ENCODE measurements at regions not wholly inside any gene's neighbourhood (a gene's known extent, or its start where the extent isn't known, plus 50 kb on each side); places are given as distances from the start of the nearest gene placed in this dataset.

DNA sequence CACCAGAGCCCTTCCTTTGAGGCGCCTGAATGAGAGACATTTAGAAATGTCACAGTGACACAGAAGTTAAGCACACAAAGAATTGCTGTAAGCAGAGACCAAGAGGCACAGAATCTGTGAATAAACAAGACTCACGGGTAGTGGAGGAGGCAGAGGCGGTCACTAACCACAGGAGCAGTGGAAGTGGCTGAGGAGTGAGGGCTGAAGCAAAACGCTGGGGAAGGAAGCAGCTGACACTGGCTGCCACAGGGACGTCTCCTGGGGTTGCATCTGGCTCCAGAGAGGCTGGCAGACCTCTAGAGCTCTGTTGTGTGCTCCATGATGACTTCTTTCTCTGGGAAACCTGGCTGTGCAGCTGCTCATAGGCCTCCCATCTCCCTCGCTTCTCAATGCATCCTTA, 65.0 kb upstream of the SLC2A12 start:
- no peak for DNase-seq

DNA sequence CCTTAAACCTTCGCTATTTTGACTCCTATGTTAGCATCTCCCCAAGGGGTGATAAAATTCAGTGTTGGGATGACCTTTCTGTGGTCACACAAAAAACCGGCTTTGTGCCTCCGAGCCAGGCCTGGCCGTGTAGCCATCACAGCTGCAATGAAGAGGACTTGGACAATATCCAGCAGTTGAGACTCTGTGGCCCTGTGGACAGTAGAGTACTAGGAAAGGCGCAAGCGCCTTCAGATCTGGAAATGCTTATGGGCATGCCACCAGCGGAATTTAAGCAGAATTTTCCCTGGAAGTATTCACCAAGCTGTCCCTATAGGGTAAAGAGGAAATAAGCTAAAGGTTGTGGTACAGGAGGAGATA, 63.3 kb upstream of the SLC2A12 start:
- no peak for DNase-seq

DNA sequence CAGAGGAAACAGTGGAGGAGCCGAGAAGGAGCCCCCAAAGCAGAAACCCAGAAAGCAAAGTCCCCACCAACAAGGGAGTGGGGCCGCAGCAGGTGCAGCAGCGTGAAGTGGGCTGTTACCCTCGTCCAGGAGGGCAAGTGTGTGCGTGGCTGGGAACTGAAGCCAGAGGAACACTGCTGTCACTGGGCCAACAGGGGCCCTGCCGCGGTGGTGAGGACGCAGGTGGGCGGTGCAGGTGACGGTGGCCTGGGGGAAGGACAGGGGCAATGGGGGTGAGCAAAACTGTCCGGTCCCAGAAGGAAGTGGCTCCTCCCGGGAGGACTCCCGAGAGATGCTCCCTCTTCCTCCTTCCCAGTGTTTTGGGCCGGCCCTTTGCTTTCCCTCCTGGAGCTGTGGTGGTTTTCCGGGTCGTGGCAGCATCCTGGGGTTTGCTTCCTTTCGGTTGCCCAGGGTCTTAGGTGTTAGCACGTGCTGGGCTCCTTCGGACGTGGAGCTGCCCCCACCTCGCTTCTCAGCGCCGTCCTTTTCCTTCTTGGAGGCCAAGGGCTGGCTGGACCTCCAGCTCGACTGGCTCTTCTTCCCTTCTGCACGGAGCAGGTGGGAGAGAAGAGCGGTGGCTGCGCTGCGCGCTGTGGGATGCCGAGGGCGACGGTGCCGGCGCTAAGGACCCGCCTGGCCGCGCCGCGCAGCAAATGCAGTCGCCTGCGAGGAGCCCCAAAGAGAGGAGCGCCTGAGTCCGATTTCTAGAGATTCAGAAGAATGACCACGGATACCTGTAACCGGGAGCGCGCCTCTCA, 62.7 kb upstream of the SLC2A12 start:
- no peak for DNase-seq

DNA sequence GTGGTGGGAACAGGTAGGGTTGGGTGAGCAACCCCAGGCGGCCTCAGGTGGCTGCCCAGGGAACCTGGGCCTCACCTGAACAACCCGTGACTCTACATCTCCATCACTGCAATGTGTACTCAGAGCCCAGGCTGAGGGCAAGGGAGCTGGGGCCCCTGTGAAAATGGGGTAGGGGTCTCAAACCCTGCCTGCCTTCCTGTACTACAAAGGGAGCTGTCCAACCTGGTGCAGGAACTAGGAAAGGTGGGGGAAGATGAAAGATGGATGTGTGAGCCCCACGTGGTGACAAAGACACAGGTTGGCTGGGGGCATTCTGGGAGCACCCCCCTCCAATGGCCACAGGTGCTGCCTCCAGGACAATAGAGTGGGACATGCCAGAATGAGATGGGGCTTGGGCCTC, 62.1 kb upstream of the SLC2A12 start:
- no peak for DNase-seq

DNA sequence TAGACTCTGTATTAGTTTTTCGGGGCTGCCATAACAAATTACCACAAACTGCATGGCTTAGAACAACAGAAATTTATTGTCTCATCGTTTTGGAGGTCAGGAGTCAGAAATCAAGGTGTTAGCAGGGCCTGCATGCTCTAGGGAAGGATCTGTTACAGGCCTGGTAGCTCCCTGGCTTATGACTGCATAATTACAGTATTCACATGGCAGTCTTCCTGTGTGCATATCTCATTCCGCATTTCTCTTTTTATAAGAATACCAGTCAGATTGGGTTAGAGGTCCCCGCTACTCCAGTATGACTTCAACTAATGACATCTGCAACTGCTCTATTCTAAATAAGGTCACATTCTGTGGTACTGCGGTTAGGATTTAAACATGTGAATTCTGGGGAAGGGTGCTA, 59.3 kb upstream of the SLC2A12 start:
- DNase-seq = no peak

DNA sequence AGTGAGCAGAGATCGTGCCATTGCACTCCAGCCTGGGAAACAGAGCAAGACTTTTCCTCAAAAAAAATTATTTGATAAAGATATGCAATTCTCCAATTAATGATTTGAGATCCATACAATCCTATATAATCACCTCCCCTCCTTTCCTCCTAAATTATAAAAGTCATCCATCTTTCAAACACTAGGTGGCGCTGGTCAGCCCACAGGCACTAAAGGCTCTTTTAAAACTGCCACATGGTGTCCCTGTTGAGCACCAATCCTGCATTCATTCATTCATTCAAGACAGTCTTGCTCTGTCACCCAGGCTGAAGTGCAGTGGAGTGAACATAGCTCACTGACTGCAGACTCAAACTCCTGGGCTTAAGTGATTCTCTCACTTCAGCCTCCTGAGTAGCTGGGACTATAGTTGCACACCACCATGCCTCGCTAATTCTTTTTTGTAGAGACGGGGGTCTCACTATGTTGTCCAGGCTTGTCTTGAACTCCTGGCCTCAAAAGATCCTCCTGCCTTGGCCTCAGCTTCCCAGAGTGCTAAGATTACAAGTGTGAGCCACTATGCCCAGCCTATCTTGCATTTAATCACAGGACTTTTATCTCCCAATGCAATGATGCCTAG, 58.7 kb upstream of the SLC2A12 start:
- DNase-seq = peak; percentile 33

DNA sequence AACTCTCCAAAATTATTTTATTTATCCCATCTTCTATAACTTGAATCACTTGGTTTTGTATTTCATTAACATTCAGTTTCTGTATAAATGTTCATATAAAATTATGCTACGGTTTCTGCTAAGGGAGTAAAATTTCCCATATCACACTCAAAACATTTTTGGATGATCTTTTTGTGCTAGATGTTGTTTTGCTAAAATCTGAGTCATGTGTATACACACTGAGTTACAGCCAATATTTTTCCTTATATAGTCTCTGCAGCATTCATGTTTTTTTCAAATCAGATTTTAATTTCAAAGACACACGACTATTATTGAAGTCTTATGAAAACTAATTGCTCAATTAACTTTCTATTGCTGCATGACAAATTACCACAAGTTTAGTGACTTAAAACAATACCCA, 54.3 kb upstream of the SLC2A12 start:
- DNase-seq = no peak

DNA sequence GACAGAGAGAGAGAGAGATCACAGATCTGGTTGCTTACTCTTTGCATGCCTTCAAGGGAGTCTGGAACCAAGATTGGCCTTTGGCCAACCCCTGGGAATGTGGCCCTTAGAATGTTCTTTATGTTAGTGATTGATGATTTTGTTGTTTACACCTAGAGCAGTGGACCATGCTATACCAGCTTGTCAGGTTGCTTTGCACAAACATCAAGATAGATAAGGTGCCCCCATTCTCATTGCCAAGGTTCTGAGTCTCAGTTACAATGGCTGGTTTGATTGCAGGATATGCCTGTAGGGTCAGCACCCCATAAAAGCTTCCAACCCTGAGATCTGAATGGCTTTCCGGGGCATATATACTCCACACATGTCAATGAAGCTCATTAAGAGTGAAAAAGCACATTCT, 53.5 kb upstream of the SLC2A12 start:
- DNase-seq = no peak

DNA sequence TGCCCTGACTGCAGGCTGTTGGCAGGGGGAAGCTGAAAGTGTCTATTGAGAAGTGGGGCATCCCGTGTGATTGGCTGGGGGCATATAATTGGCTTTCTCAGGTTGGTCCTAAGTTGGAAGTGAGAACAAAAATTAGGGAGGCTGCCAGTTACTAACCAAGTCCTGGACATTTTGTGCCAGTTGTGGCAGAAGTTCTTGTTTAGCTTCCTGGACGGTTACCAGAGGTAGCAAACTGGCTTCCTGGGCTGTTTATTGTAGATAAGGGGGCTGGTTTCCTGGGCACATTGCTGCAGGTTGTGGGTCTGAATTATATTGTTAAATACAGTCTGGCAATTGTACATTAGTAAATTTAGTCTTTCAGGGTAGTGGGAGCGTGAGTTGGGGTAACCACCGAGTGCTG, 50.6 kb upstream of the SLC2A12 start:
- no peak for DNase-seq
